HG02678 (cell line): ENCODE measurements at regions not wholly inside any gene's neighbourhood (a gene's known extent, or its start where the extent isn't known, plus 50 kb on each side); places are given as distances from the start of the nearest gene placed in this dataset.
A peak's percentile ranks its signal among the peaks of the same experiment; 100 is the strongest.
"Not testable (repeated sequence)": the region's sequence is repeated elsewhere in the genome, so short reads cannot be mapped to it uniquely, and the experiment has no call there.

ENCODE experiments used
- ATAC-seq: cut with Tn5 transposase; IDR thresholded peaks from one replicate; pipeline ENCODE4 v1.9.1; 2021; ENCODE audit warnings: mild to moderate bottlenecking, moderate library complexity; ENCODE audit not compliant: unreplicated experiment

DNA sequence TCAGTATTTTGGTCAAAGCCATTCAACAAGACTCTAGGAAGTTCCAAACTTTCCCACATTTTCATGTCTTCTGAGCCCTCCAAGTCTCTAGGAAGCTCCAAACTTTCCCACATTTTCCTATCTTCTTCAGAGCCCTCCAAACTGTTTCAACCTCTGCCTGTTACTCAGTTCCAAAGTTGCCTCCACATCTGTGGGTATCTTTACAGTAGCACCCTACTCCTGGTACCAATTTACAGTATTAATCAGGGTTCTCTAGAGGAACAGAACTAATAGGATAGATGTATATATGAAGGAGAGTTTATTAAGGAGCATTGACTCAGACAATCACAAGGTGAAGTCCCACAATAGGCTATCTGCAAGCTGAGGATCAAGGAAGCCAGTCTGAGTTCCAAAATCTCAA is 296.0 kb upstream of the CCL2 start:
- not testable (repeated sequence) for ATAC-seq

DNA sequence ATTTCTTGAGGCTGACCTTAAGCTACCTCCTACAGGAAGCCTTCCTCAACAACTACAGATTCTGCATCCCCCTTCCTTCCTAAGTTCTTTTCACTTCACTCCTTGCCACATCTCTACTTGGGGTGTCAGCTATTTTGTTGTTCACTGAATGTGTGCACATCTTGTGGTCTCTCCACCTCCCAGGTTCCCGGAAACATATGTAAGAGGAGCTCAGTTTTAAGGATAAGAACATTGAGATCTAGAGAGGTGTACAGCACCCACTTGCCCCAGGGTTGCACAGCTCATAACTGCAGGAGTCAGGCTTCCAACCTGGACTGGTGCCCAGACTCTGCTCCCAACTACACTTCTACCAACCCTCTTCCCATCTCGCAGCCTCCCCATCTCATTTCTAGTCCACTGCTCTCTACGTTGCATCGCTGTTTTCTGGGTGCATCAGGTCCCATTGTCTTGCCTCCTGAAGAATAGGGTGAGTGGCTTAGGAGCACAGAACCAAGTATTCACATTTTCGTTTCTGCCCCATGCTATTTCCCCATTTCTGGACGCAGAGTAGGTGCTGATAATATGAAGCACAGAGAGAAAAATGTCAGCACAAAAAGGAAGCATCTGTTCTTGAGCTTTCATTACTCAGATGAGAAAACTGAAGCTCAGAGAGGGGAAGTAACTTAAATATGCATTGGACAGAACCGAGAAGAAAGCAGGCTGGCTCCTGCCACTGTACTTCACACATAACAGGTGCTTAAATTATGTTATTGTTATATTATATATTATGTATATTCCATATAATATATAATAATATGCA is 292.0 kb upstream of the CCL2 start:
- ATAC-seq: no peak

DNA sequence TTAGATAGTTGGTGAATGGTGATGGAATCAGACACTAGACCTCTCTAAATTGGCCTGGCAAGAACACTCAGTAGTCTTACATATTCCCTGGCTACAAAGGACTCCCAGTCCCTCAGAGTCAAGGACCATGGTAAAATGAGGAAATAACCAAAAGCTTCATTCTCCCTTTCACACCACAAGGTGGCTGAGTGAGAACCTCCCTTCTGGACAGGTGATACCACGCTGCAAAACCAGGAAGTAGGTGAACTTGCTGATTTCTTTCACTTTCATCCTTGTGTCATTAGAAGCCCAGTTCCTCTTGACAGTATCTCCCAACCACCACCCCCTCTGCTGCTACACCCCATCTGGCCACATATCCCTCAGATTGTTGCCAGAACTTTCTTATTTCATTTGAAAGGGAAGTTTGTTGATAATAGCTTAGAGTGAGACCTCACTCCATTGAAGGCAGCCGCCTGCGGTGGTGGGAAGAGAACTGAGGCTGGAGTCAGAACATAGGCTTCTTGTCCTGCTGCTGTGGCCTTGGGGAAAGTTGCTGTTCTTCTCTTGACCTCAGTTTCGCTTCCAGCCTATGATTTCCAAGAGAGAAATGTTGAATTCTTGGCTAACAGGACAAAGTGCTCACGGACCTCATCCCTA is 290.6 kb upstream of the CCL2 start:
- peak; percentile 81 for ATAC-seq

DNA sequence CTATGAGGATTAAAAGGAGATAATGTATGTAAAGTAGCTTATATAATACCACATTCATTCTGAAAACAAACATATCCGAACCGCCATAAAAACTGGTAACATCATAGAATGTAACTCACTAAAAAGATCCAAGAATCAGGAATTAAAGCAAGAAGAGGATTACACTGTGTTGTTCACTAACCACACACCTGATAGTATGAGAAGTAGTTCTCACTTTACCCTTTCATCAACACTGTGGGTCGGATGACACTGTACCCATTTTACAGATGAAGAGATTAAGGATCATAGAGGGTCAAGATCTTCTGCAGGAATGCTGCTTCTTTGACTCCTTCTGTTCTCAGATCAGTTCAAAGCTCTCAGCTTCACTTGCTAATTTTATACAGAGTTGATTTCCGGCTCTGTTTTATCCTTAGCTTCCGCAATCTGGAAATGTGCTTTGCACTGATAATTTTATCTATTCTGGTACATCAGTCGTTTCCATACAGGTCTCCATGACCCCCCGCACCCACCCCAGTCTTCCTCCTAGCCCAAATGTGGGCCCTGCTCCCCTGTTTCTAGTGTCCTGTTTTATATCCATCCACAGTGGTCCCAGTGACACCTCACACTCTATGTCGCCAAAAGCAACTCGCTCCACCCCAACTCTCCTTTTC is 288.6 kb upstream of the CCL2 start:
- no peak for ATAC-seq

DNA sequence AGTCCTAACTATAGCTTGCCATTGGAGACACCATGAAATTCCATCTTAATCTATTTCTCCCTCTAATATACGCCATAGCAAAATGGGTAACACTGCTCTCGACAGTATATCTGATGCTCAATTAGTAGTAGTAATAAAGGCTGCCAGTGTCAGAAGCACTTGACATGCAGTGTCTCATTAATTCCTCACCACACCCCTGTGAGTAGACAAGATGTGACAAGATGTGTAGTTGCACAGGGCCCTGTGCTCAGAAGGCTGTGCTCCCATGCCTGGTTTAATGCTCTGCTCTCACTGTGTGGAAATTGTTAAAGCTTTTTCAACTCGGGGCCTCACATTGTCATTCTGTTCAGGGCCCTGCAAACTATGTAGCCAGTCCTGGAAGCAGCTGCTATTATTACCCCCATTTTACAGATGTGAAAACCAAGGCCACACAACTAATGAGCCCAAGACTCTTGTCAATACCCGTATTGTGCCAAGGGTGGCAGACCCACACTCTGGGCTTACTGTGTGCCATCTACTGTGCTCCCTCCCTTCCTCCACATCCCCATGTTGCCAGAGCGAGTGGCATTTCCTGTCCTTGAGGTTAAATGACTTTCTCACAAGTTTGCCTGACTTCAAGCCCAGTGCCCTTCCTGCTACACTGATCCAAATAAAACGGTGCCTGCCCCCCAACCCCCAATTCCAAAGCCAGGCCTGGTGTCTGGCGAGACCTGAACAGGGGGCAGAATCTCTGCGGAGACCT is 287.3 kb upstream of the CCL2 start:
- no peak for ATAC-seq

DNA sequence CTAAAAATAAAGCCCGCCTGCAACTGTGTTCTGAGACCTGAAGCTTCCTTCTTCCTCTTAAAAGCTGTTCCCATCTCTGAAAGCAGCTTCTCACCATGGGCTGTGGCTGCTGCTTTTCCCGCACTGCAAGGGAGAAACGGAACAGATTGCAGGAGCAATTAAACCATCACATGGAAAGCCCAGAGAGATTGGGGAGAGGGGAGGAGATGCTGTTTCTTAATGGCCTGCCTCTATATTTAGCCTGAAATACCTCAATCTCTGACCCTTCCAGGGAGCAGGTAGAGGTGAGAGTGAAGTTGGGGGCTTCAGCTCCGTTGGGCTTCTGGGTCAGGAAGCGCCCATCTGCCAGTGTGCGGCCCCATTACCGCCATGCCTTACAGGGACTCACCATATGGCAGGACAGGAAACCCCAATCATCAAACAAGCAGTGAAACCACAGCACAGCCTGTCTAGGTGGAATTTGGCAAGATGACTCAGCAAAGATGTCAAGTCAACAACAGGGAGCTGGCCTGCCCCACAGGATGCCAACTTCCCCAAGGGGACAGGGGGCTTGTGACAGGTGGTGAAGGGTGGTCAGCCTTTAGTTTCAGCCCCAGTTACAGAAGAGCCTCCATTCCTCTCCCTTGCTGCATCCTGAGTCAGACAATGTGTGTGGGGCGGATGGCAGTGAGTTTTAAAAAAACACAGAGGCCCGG is 286.6 kb upstream of the CCL2 start:
- ATAC-seq: peak; percentile 65

DNA sequence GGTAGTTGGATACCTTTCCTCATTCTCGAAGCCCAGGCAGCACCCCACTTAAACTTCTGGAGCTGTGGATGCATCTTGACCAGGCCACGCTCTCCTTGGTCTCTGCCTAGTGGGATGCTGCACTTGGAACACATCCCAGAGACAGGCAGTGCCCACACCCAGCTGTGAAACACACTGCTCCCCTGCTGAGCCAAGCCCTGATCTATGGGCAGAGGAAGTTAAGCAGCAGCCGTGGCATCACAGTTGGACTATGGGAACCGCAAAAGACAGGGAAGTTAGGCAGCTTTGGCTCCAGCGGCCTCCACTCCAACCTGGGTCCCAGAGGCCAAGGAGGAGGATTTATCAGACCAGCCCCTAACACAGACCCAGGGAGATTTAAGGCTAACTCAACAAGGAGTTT is 284.8 kb upstream of the CCL2 start:
- no peak for ATAC-seq

DNA sequence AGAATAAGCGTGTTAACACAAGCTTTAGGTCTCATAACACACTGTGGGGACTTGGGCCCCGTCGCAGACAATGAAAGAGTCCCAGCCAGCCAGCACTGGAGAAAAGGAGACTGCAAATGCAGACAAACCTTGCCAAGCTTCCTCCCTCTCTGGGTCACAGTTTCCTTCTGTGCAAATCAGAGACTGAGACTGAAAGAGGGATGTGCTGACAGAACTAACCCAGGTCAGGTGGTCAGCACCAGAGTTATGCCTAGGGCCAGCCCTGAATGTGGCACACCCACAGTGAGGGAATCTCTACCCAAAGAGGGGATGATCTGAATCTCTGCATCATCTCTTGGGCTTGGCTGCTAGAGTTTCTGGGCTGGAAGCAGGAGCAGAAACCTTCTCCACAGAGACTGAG is 282.3 kb upstream of the CCL2 start:
- no peak for ATAC-seq

DNA sequence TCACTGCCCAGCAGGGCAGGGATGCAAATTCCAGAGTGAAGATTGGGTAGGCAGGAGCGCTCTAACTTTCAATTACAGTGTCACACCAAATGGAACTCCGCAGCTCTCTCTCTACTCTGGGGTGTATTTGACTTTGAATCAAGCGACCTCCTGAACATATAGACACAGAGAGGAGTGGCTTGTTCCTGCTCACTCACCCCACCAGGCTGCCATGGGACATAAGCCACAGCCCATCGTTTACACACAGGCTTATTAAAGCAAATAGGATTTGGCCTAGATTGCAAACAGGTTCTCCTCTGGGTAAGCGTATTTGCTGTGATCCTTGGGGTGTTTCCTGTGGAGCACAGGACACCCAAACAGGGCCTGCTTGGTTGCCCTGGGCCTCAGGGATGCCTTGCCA is 281.6 kb upstream of the CCL2 start:
- no peak for ATAC-seq

DNA sequence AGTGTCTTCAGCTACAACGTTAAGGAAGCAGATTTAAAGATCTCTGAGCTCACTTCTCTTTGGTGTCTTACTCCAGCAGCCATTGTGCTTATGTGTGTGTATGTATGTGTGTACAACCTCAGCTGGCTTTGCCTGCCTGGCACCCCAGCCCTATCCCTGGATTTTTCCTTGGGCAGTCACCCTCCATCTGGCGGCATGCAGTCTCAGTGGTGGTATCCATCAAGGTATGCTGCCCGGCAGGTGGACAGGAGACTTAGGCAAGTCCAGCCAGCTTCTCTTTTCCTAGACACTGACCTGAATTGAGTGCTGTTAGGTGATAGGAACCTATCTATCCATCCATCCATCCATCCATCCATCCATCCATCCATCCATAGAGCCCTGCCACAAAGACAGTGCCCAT is 280.8 kb upstream of the CCL2 start:
- ATAC-seq: no peak

DNA sequence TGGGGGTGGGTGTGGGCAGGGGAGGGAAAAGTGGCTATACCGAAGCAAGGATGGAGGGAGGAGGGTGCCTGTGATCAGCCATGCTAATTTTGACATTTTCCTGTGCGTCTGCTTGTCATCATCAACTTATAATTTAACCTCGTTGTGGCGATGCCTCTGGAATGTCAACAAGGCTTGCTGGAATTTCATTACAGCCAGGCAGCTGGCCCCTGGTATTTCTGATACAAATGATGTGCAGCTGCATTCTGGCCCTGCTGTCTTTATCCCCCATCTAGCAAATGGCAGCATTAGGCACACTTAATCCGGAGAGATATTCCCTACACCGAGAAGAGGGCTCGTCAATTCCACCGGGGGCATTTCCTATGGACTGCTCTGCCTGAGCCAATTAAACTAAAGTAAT is 278.3 kb upstream of the CCL2 start:
- ATAC-seq: no peak

DNA sequence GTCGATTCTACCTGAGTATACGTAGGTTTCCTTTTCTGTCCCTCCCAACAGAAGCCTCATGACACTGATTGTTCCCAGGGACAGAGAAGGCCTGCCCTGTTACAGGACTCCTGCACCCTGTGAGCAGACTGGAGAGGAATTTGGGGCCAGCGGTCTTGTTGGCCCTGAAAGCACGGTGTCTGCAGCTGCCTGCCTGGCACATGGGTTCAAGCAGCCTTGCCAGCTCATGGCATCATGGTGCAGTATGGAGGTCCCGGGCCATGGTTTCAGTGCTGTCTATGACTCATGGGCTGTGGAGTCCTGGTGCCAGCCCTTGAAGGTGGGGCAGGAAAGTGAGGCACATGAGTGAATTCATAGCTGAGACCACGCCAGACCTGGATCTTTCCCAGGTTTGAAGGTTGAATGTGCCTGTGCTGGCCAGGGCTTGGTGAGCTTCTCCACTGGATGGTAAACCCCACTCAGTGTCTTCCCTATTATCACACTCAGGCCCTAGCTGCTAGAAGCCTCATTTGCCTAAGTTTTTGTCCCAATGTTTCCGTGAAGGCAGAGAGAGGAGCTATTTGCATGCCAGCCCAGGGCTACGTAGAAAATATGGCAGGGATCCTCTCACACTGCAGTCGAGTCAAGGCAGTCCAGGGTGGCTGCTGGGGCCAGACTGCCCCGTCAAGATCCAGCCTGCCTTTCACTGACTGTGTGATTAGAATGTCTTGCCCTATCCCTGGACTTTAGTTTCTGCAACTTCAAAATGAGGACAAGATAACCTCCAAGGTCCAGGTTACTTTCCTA is 277.2 kb upstream of the CCL2 start:
- no peak for ATAC-seq

DNA sequence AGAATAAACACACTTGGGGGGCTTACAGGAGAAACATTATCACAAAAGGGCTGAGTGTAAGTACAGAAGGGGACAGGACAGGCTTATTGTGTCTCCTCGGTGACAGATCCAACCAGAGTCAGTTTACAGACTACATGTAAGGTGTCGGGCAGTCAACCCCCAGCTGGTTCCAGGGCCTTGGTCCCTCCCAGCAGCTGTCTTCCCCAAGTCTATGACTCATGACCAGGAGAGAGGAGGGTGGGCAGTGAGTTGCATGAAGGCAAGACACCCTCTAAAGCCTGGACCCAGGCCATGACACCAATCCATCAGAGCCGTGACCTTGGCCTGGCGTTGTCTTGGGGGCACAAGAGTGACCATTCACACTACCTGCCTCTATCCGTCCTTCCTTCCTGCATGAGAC is 276.2 kb upstream of the CCL2 start:
- no peak for ATAC-seq

DNA sequence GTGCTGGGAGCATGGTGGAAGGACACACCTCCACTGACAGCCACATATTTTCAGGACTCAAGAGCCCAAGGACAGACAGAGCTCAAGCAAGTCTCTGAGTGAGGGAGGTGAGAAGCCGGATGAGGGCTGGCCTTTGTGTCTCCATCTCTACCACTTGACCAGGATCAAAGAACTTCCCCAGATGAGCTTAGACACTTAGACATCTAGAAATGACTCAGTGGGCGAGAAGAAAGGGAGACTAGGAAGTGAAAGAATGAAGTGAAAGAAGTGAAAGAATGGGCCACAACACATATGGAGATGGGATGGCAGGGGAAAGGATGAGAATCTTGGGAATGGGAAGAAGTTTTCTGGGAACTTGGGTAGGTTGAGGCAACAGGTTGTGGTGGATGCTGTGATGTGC is 274.9 kb upstream of the CCL2 start:
- ATAC-seq: no peak

DNA sequence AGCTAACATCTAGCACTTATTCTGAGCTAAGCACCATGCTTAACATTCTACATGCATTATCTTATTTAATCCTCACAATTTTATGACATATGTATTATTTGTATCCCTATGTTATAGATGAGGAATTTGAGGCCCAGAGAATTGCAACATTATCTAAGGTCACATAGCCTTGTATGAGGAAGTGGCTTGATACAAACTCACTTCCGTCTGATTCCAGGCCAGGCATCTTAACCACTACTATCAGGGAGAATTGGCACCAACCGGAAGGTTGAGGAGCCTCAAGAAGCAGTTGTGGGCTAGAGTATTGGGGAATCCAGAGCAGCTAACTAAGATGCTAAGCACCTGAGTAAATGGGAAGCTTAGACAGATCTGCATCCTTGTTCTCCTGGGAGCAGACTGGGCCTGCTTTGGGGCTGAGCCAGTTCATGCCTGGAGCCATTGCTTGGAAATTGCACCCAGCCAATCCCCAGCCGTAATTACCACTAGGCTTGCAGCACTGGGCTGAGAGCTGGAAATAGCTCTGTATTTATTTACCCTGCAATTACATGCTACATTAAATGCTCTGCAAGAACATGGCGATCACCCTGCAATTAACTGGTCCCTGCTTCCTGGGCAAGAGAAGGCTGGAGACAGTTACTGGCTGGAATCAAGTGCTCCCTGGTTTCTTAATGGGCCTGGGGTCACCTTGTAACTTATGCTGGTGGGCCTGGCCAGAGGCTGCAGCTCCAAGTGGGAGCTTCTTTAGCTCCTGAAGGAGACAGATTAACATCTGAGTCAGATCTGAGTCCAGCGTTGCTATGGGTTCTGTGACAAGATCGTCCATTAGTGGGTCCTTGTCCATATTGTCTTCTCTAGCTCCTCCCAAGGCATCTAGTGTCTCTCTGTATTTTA is 273.1 kb upstream of the CCL2 start:
- no peak for ATAC-seq

DNA sequence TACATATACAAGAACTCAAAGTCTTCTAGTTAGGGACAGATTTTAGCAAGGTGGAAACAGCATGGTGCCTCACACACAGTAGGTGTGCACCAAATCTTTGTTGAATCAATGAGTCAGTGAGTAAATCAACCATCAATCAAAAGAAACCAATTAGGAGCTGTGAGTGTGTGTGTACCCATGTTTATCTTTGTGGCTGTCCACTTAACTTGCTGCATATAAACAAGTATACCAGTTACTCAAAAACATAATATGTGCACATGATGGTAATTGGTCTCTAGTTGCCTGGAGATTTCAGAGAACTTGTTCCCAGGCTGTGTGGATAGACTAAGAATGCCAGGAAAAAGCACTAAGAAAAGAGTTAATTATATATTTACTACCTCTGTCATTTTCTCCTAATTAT is 272.2 kb upstream of the CCL2 start:
- ATAC-seq: no peak

DNA sequence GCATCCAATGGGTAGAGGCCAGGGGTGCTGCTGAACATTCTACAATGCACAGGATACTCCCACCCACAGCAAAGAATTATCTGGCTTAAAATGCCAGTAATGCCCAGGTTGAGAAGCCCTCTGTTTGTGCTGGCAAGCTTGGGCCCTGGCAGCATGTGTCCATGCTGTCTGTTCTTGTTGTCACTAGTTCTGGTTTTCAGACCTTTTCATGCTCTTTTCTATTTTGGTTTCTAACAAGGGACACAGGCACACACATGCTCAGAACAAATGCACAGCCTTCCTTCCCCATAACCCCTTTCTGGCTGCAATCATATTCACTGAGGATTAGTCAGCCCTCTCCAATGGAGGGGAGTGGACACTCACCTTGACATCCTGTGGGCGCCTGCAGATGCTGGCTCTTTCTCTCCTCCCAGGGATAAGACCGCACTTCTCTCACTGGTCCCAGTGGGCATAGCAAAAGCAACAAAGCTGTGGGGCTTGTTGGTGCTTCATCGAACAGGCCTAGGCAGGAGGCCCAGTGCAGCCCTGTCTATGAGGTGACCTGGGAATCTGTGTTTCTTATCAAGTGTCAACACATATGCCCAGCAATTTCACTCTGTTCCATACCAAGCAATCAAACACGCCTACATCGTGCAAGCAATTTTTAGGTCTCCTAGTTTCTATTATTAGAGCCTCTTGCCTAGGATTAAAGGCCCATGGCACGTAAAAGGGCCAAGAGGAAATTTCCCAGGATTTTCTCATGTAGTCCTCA is 271.1 kb upstream of the CCL2 start:
- no peak for ATAC-seq

DNA sequence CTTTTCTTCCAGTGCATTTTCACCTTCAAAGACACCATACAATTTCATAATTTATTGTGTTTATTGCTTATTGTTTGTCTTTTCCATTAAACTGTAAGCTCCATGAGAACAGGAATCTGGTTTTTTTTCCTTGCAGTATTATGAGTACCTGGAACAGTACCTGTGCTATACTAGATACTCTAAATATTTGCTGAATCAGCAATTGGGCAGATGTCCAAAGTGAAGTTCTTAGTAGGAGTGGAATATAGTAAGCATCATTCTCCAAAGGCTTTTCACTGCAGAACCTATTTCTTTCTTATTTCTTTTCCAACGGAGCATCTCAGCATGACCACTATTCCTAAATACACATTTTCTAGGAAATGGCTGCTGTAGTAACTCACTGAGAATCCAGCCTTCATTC is 269.0 kb upstream of the CCL2 start:
- ATAC-seq: no peak
